HEK293 (cell line): ENCODE measurements at regions not wholly inside any gene's neighbourhood (a gene's known extent, or its start where the extent isn't known, plus 50 kb on each side); places are given as distances from the start of the nearest gene placed in this dataset.

Source experiments
- CTCF ChIA-PET: fragments of 350-600 bp; formaldehyde crosslinking; extraction: SDS; loops from one replicate; lab custom pipeline; 2021; ENCODE audit warnings: antibody characterized with exemption; lab: Yijun Ruan, JAX
- POLR2A ChIA-PET: fragments of 300-600 bp; formaldehyde crosslinking; extraction: SDS; loops from one replicate; lab custom pipeline; 2020; ENCODE audit warnings: antibody characterized with exemption, inconsistent platforms; lab: Yijun Ruan, JAX
- H3K27ac ChIP-seq: fragments of 200-500 bp; sonication (Bioruptor generic); 2 replicates; pipeline ENCODE4 v1.5.1; 2014; ENCODE audit warnings: low read depth, low read length, control low read depth, inconsistent platforms; ENCODE audit errors: extremely low read depth
- H3K36me3 ChIP-seq, 2 experiments: fragments of 200-500 bp in 1 of 2; sonication (Bioruptor generic) in 1 of 2; 1 replicate in 1 of 2; 2 replicates in 1 of 2; pipeline ENCODE4 v1.5.1; 2014 to 2017; ENCODE audit warnings: inconsistent platforms in 2 of 2, low read length in 2 of 2; ENCODE audit not compliant: control insufficient read depth in 2 of 2, insufficient read depth in 1 of 2
- H3K4me1 ChIP-seq: fragments of 200-500 bp; sonication (Bioruptor generic); 2 replicates; pipeline ENCODE4 v1.5.1; 2014; ENCODE audit warnings: mild to moderate bottlenecking, low read length, inconsistent platforms; ENCODE audit not compliant: control insufficient read depth, insufficient read depth
- H3K4me3 ChIP-seq: 2 replicates; pipeline ENCODE4 v1.5.1; 2011; ENCODE audit warnings: low read depth, mild to moderate bottlenecking, control low read depth, low read length, moderate library complexity
- H3K9me3 ChIP-seq: fragments of 200-500 bp; sonication (Bioruptor generic); 2 replicates; pipeline ENCODE4 v1.5.1; 2014; ENCODE audit warnings: low read depth, low read length, inconsistent platforms; ENCODE audit not compliant: control insufficient read depth, insufficient read depth
- BCL11B ChIP-seq: fragments of 450-650 bp; formaldehyde crosslinking; IDR thresholded peaks from 2 replicates; pipeline ENCODE4 v1.5.1; 2016; ENCODE audit warnings: low read depth, missing biosample characterization, missing genetic modification characterization
- EGR2 ChIP-seq: fragments of 450-650 bp; formaldehyde crosslinking; IDR thresholded peaks from 2 replicates; pipeline ENCODE4 v1.5.1; 2016; ENCODE audit warnings: low read depth, missing biosample characterization, missing genetic modification characterization
- FEZF1 ChIP-seq: fragments of 450-650 bp; formaldehyde crosslinking; IDR thresholded peaks from 2 replicates; pipeline ENCODE4 v1.5.1; 2016; ENCODE audit warnings: missing biosample characterization, missing genetic modification characterization
- GLI2 ChIP-seq: fragments of 450-650 bp; formaldehyde crosslinking; IDR thresholded peaks from 2 replicates; pipeline ENCODE4; 2017; ENCODE audit warnings: missing biosample characterization, missing genetic modification characterization, low read depth, borderline replicate concordance
- HOXA7 ChIP-seq: sonication (generic); formaldehyde crosslinking; IDR thresholded peaks from 2 replicates; pipeline ENCODE4 v1.8.1; 2022; ENCODE audit warnings: missing genetic modification reagents, borderline replicate concordance
- HOXC10 ChIP-seq: sonication (generic); formaldehyde crosslinking; IDR thresholded peaks from 2 replicates; pipeline ENCODE4 v1.8.1; 2023; ENCODE audit warnings: mild to moderate bottlenecking, missing genetic modification reagents
- MYNN ChIP-seq: fragments of 450-650 bp; formaldehyde crosslinking; IDR thresholded peaks from 2 replicates; pipeline ENCODE4 v1.5.1; 2016; ENCODE audit warnings: missing biosample characterization, missing genetic modification characterization, borderline replicate concordance
- OVOL3 ChIP-seq: fragments of 450-650 bp; formaldehyde crosslinking; IDR thresholded peaks from 2 replicates; pipeline ENCODE4 v1.5.1; 2016; ENCODE audit warnings: missing biosample characterization, missing genetic modification characterization
- PRDM1 ChIP-seq: fragments of 450-650 bp; formaldehyde crosslinking; IDR thresholded peaks from 2 replicates; pipeline ENCODE4; 2016; ENCODE audit warnings: missing biosample characterization, missing genetic modification characterization
- RBAK ChIP-seq: fragments of 450-650 bp; formaldehyde crosslinking; IDR thresholded peaks from 2 replicates; pipeline ENCODE4 v1.5.1; 2016; ENCODE audit warnings: missing biosample characterization, missing genetic modification characterization
- REPIN1 ChIP-seq: fragments of 450-650 bp; formaldehyde crosslinking; IDR thresholded peaks from 2 replicates; pipeline ENCODE4 v1.5.1; 2017; ENCODE audit warnings: missing biosample characterization, missing genetic modification characterization, low read depth
- SETDB1 ChIP-seq: IDR thresholded peaks from one replicate; pipeline ENCODE4 v1.6.1; 2017; ENCODE audit warnings: mild to moderate bottlenecking, low read length, moderate library complexity, mixed read lengths; ENCODE audit not compliant: insufficient read length
- ZBTB1 ChIP-seq: fragments of 450-650 bp; formaldehyde crosslinking; IDR thresholded peaks from 2 replicates; pipeline ENCODE4 v1.5.1; 2016; ENCODE audit warnings: missing biosample characterization, missing genetic modification characterization
- ZNF10 ChIP-seq: fragments of 450-650 bp; formaldehyde crosslinking; IDR thresholded peaks from 2 replicates; pipeline ENCODE4 v1.5.1; 2017; ENCODE audit warnings: missing biosample characterization, missing genetic modification characterization
- ZNF184 ChIP-seq: fragments of 450-650 bp; IDR thresholded peaks from 2 replicates; pipeline ENCODE4 v1.5.1; 2018; ENCODE audit warnings: missing biosample characterization, mild to moderate bottlenecking, missing genetic modification characterization
- ZNF19 ChIP-seq: fragments of 450-650 bp; formaldehyde crosslinking; IDR thresholded peaks from 2 replicates; pipeline ENCODE4; 2016; ENCODE audit warnings: missing biosample characterization, missing genetic modification characterization, low read depth
- ZNF2 ChIP-seq: fragments of 450-650 bp; formaldehyde crosslinking; IDR thresholded peaks from 2 replicates; pipeline ENCODE4 v1.5.1; 2016; ENCODE audit warnings: missing biosample characterization, missing genetic modification characterization
- ZNF202 ChIP-seq: fragments of 450-650 bp; formaldehyde crosslinking; IDR thresholded peaks from 2 replicates; pipeline ENCODE4 v1.5.1; 2016; ENCODE audit warnings: missing biosample characterization, missing genetic modification characterization, borderline replicate concordance
- ZNF248 ChIP-seq: fragments of 450-650 bp; formaldehyde crosslinking; IDR thresholded peaks from 2 replicates; pipeline ENCODE4 v1.5.1; 2017; ENCODE audit warnings: missing biosample characterization, missing genetic modification characterization
- ZNF311 ChIP-seq: fragments of 450-650 bp; formaldehyde crosslinking; IDR thresholded peaks from 2 replicates; pipeline ENCODE4 v1.5.1; 2017; ENCODE audit warnings: missing biosample characterization, missing genetic modification characterization, borderline replicate concordance
- ZNF341 ChIP-seq: fragments of 450-650 bp; formaldehyde crosslinking; IDR thresholded peaks from 2 replicates; pipeline ENCODE4; 2016; ENCODE audit warnings: low read depth, missing biosample characterization, missing genetic modification characterization
- ZNF549 ChIP-seq: fragments of 450-650 bp; IDR thresholded peaks from 2 replicates; pipeline ENCODE4 v1.5.1; 2018; ENCODE audit warnings: missing biosample characterization, missing genetic modification characterization, mild to moderate bottlenecking, inconsistent platforms, moderate library complexity
- ZNF558 ChIP-seq: fragments of 450-650 bp; formaldehyde crosslinking; IDR thresholded peaks from 2 replicates; pipeline ENCODE4 v1.5.1; 2016; ENCODE audit warnings: missing biosample characterization, missing genetic modification characterization
- ZNF624 ChIP-seq: fragments of 450-650 bp; formaldehyde crosslinking; IDR thresholded peaks from 2 replicates; pipeline ENCODE4 v1.5.1; 2017; ENCODE audit warnings: missing biosample characterization, missing genetic modification characterization
- ZNF626 ChIP-seq: fragments of 450-650 bp; sonication (Bioruptor Pico); formaldehyde crosslinking; IDR thresholded peaks from 2 replicates; pipeline ENCODE4 v1.5.1; 2018; ENCODE audit warnings: missing biosample characterization, missing genetic modification characterization, inconsistent platforms
- ZNF629 ChIP-seq: fragments of 450-650 bp; formaldehyde crosslinking; IDR thresholded peaks from 2 replicates; pipeline ENCODE4 v1.5.1; 2017; ENCODE audit warnings: missing biosample characterization, missing genetic modification characterization
- ZNF692 ChIP-seq: fragments of 450-650 bp; formaldehyde crosslinking; IDR thresholded peaks from 2 replicates; pipeline ENCODE4 v1.5.1; 2016; ENCODE audit warnings: missing biosample characterization, missing genetic modification characterization
- ZNF76 ChIP-seq: fragments of 450-650 bp; formaldehyde crosslinking; IDR thresholded peaks from 2 replicates; pipeline ENCODE4; 2016; ENCODE audit warnings: low read depth, missing biosample characterization, missing genetic modification characterization, borderline replicate concordance
- ZSCAN30 ChIP-seq: fragments of 450-650 bp; IDR thresholded peaks from 2 replicates; pipeline ENCODE4 v1.5.1; 2018; ENCODE audit warnings: missing biosample characterization, mild to moderate bottlenecking, missing genetic modification characterization, moderate library complexity
- TF ChIP-seq, protein P1 (sequence below): fragments of 450-650 bp; formaldehyde crosslinking; IDR thresholded peaks from 2 replicates; pipeline ENCODE4 v1.5.1; 2016; ENCODE audit warnings: missing biosample characterization, missing genetic modification characterization
- TF ChIP-seq, protein P2 (sequence below): fragments of 450-650 bp; formaldehyde crosslinking; IDR thresholded peaks from 2 replicates; pipeline ENCODE4 v1.5.1; 2016; ENCODE audit warnings: missing biosample characterization, missing genetic modification characterization

- CTCF ChIA-PET = no interaction called here
- H3K4me3 ChIP-seq = no peak overlapping the region
- TF ChIP-seq ZNF624 (tag by site-specific recombination) (no peak), MYNN (tag by site-specific recombination) (no peak), FEZF1 (tag by site-specific recombination) (no peak), ZNF629 (tag by site-specific recombination) (no peak), ZNF692 (tag by site-specific recombination) (no peak), ZNF19 (no peak), ZNF341 (no peak), PRDM1 (tag by site-specific recombination) (no peak), ZNF184 (no peak), OVOL3 (tag by site-specific recombination) (no peak), ZNF10 (tag by site-specific recombination) (no peak), ZNF248 (tag by site-specific recombination) (no peak)
- TF ChIP-seq, protein P1, sequence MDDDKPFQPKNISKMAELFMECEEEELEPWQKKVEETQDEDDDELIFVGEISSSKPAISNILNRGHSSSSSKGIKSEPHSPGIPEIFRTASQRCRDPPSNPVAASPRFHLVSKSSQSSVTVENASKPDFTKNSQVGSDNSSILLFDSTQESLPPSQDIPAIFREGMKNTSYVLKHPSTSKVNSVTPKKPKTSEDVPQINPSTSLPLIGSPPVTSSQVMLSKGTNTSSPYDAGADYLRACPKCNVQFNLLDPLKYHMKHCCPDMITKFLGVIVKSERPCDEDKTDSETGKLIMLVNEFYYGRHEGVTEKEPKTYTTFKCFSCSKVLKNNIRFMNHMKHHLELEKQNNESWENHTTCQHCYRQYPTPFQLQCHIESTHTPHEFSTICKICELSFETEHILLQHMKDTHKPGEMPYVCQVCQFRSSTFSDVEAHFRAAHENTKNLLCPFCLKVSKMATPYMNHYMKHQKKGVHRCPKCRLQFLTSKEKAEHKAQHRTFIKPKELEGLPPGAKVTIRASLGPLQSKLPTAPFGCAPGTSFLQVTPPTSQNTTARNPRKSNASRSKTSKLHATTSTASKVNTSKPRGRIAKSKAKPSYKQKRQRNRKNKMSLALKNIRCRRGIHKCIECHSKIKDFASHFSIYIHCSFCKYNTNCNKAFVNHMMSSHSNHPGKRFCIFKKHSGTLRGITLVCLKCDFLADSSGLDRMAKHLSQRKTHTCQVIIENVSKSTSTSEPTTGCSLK = no peak
- no peaks in the 10 kb centered on the region for H3K36me3 ChIP-seq
- no peaks in the 10 kb centered on the region for H3K9me3 ChIP-seq
- H3K27ac ChIP-seq = no peak overlapping the region
- POLR2A ChIA-PET = no interaction called here
- H3K4me1 ChIP-seq = no peaks in the 10 kb centered on the region
These were observed 362.6 kb upstream of the C1orf174 start for GRCh38 chr1:4262665-4263064.

DNA sequence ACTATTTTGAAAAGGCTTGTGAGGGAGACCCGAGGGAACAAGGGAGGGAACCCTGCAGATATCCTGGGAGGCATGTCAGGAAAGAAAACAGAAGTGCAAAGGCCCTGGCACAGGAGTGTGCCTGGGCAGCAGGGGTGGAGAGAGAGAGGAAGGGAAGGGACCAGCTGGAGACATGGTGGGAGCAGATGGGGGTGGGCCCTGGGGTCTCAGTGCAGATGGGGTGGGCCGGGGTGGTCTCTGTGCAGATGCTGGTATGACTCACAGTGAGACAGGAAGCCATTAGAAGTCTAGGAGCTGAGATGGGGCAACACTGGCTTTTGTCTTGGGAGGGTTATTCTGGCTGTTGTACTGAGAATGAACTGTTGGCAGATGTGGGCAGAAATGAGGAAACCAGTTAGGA lies 363.6 kb upstream of the C1orf174 start:
- no peak for TF ChIP-seq ZNF311 (tag by site-specific recombination)
- no peak for TF ChIP-seq RBAK (tag by site-specific recombination)
- no peak for TF ChIP-seq ZNF626
- TF ChIP-seq ZBTB1 = no peak
- TF ChIP-seq EGR2 (tag by site-specific recombination) = no peak
- no peak for TF ChIP-seq ZNF549
- no peak for TF ChIP-seq BCL11B (tag by site-specific recombination)
- no peak for TF ChIP-seq GLI2 (tag by site-specific recombination)
- TF ChIP-seq REPIN1 (tag by site-specific recombination) = no peak
- no peak for TF ChIP-seq HOXC10
- no peaks in the 10 kb centered on the region for H3K4me1 ChIP-seq
- no peaks in the 10 kb centered on the region for H3K36me3 ChIP-seq
- H3K27ac ChIP-seq = no peak overlapping the region
- ChIA-PET POLR2A (no interaction called here), CTCF (no interaction called here)
- H3K4me3 ChIP-seq = no peak overlapping the region
- H3K9me3 ChIP-seq = no peaks in the 10 kb centered on the region

DNA sequence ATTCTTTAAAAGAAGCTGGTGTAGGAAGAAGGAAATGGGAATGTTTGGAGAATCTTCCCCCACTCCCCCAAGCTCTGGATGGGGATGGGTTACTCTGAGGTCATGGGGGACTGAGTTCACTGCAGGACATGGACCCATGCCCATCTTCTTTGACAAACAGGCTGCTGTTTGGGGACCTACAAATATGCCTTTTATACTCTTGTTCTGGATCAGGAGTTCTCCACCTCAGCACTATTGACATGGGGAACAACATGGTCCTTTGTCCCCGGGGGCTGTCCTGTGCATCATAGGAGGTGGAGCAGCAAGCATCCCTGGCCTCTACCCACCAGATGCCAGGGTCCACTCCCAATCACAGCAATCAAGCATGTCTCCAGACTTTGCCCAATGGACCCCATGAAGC lies 365.8 kb upstream of the C1orf174 start:
- Histone ChIP-seq H3K4me1 (no peaks in the 10 kb centered on the region), H3K4me3 (no peak overlapping the region), H3K36me3 (no peaks in the 10 kb centered on the region), H3K9me3 (no peaks in the 10 kb centered on the region), H3K27ac (no peak overlapping the region)
- ChIA-PET CTCF (no interaction called here), POLR2A (no interaction called here)
- TF ChIP-seq SETDB1 = no peak
- no peak for TF ChIP-seq ZNF624 (tag by site-specific recombination)
- no peak for TF ChIP-seq ZNF2 (tag by site-specific recombination)
- no peak for TF ChIP-seq HOXA7 (CRISPR knock-in tag)
- TF ChIP-seq, protein P2, sequence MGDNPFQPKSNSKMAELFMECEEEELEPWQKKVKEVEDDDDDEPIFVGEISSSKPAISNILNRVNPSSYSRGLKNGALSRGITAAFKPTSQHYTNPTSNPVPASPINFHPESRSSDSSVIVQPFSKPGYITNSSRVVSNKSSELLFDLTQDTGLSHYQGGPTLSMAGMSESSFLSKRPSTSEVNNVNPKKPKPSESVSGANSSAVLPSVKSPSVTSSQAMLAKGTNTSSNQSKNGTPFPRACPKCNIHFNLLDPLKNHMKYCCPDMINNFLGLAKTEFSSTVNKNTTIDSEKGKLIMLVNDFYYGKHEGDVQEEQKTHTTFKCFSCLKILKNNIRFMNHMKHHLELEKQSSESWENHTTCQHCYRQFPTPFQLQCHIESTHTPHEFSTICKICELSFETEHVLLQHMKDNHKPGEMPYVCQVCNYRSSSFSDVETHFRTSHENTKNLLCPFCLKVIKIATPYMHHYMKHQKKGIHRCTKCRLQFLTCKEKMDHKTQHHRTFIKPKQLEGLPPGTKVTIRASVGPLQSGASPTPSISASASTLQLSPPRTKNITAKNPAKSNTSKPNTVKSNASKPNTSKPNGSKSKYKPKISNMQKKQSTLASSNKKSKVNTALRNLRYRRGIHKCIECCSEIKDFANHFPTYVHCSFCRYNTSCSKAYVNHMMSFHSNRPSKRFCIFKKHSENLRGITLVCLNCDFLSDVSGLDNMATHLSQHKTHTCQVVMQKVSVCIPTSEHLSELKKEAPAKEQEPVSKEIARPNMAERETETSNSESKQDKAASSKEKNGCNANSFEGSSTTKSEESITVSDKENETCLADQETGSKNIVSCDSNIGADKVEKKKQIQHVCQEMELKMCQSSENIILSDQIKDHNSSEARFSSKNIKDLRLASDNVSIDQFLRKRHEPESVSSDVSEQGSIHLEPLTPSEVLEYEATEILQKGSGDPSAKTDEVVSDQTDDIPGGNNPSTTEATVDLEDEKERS (tag by site-specific recombination) = no peak
- no peak for TF ChIP-seq ZSCAN30 (tag by site-specific recombination)
- no peak for TF ChIP-seq ZNF558 (tag by site-specific recombination)
- no peak for TF ChIP-seq ZNF202 (tag by site-specific recombination)
- no peak for TF ChIP-seq ZNF76
